GM19455 (cell line): ENCODE measurements at regions not wholly inside any gene's neighbourhood (a gene's known extent, or its start where the extent isn't known, plus 50 kb on each side); places are given as distances from the start of the nearest gene placed in this dataset.
"Not testable (repeated sequence)": the region's sequence is repeated elsewhere in the genome, so short reads cannot be mapped to it uniquely, and the experiment has no call there.

Experiments used
- ATAC-seq: cut with Tn5 transposase; IDR thresholded peaks from one replicate; pipeline ENCODE4 v1.9.1; 2021; ENCODE audit not compliant: unreplicated experiment

- ATAC-seq, result no peak
Observed at GRCh38 chr1:59194621-59195020, 102.3 kb upstream of the FGGY start.

- ATAC-seq, result no peak
Observed at GRCh38 chr1:59195151-59195550, 101.7 kb upstream of the FGGY start.

GRCh38 chr1:59198564-59198963, 98.3 kb upstream of the FGGY start:
- no peak for ATAC-seq

GRCh38 chr1:59199147-59199546, 97.7 kb upstream of the FGGY start:
- ATAC-seq, result no peak

GRCh38 chr1:59199719-59200376, 97.0 kb upstream of the FGGY start:
- ATAC-seq, result no peak

- ATAC-seq, result no peak
Observed at GRCh38 chr1:59201341-59201740, 95.6 kb upstream of the FGGY start.

GRCh38 chr1:59202455-59202854, 94.4 kb upstream of the FGGY start:
- no peak for ATAC-seq

- ATAC-seq, result no peak
Observed at GRCh38 chr1:59204001-59204400, 92.9 kb upstream of the FGGY start.

GRCh38 chr1:59206616-59207015, 90.3 kb upstream of the FGGY start:
- not testable (repeated sequence) for ATAC-seq

GRCh38 chr1:59210430-59210829, 86.5 kb upstream of the FGGY start:
- not testable (repeated sequence) for ATAC-seq

- ATAC-seq, result no peak
Observed at GRCh38 chr1:59212706-59213105, 84.2 kb upstream of the FGGY start.

GRCh38 chr1:59214248-59215208, 82.4 kb upstream of the FGGY start:
- no peak for ATAC-seq

GRCh38 chr1:59215766-59216291, 81.1 kb upstream of the FGGY start:
- no peak for ATAC-seq

- ATAC-seq, result not testable (repeated sequence)
Observed at GRCh38 chr1:59217439-59217838, 79.5 kb upstream of the FGGY start.

GRCh38 chr1:59218521-59219236, 78.2 kb upstream of the FGGY start:
- no peak for ATAC-seq

GRCh38 chr1:59219916-59220315, 77.0 kb upstream of the FGGY start:
- ATAC-seq, result no peak

GRCh38 chr1:59220356-59220755, 76.5 kb upstream of the FGGY start:
- ATAC-seq, result no peak

- no peak for ATAC-seq
Observed at GRCh38 chr1:59223198-59223597, 73.7 kb upstream of the FGGY start.

GRCh38 chr1:59223989-59224634, 72.8 kb upstream of the FGGY start:
- no peak for ATAC-seq

GRCh38 chr1:59225594-59226316, 71.1 kb upstream of the FGGY start:
- no peak for ATAC-seq
